Pons (tissue), 1 donor: ENCODE measurements at regions not wholly inside any gene's neighbourhood (a gene's known extent, or its start where the extent isn't known, plus 50 kb on each side); places are given as distances from the start of the nearest gene placed in this dataset.

ENCODE experiments used
- DNase-seq: peaks from one replicate; pipeline ENCODE4 v3.0.0-alpha.2; 2016; ENCODE audit warnings: low spot score

DNA sequence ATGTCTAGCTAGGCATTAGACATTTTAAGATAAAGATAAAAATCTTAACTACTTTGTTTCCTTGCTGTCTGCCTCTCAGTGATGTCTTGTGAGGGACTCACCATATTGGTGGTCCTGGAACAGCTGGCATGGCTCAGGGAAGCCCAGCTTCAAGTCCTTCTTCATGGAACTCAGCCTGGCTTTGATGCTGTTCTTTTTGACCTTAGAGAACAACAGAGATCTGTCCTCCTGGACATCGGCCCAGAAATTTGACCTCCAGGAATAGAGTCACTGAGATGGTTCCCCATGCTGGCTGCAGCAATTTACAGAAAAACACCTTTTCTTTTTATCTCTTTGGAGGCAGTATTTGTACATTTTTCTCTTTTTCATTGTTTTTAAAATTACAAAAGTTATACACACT lies 235.5 kb upstream of the WWC1 start:
- no peak for DNase-seq

DNA sequence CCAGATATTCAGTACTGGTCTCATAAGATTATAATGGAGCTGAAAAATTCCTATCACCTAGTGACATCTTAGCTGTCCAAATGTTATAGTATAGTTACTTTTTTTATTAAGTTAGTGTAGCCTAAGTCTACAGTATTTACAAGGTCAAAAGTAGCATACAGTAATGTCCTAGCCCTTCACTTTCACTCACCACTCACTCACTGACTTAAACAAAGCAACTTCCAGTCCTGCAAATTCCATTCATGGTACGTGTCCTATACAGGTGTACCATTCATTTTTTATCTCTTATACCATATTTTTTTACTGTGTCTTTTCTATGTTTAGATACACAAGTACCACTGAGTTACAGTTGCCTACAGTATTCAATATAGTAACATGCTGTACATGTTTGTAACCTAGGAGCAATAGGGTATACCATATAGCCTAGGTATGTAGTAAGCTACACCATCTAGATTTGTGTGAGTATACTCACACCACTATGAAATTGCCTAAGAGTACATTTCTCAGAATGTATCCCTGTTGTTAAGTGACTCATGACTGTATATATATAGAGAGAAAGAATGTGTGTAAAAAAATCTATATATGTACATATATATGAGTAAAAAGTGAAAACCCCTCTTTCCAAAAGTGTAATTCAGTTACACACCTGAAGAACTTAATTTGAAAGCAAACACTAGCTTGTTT lies 234.8 kb upstream of the WWC1 start:
- no peak for DNase-seq

DNA sequence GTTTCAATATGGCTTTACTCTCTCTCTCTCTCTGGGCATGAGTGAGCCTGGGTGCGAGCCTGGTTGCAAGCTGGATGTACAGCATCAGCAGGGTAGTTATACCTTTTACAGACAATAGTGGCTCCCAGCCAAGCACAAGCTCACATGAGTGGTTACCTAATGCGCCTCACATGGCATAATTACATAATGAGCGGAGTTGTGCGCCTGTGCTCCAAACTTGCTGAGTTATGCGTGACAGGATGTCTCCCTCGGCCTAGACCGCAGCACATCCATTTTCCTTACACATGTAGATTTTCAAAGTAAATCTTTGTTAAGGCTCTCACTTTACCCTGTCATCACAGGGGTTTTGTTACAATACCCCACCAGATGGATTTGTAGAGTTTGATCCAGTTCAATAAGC lies 233.5 kb upstream of the WWC1 start:
- DNase-seq: no peak

DNA sequence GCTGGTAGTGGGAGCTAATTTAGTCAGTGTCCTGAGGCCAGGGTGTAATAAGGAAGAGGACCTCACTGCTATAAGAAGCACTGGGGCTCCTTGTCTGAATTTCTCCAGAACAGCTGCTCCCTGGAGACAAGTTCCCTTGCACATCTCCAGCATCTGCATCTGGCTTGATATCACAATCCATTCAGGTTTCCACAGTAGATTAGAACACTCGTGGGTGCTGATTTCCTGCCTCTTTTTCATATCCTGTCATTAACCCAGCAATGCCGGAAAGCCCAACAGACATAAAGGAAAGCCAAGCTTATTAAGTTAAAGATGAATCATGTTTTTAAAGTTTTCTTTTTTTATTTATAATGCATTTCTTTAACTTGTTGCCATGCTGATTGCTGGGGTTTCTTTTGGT lies 232.3 kb upstream of the WWC1 start:
- no peak for DNase-seq

DNA sequence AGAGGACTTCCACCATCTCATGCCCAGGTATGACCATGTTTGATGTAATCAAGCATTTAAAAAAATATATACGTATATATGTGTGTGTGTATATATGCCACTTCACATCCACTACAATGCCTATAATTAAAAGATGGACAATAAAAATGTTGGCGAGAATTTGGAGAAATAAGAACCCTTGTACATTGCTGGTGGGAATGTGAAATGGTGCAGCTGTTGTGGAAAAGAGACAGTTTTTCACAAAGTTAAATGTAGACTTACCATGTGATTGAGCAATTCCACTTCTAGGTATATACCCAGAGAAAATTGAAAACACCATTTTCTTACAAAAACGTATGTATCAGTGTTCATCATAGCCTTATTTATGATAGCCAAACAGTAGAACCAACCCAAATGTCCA lies 229.2 kb upstream of the WWC1 start:
- no peak for DNase-seq

DNA sequence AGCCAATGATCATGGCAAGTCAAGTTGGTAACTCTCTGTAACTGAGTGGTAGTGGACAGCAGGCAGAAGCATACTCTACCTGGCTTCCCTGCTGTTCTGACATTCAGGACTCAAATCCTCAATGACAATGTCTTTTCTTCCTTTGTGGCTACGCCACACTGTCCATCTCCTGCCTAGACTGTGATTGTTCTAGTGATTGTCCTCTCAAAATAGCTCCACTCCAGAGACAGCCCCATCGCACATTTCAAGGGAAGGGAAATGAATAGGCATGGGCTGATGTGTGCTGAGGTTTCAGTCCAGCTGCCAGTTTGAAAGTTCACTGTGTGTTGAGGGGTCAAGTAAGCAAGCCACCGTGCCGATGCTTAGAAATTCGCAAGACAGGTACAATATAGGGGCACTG lies 227.0 kb upstream of the WWC1 start:
- no peak for DNase-seq

DNA sequence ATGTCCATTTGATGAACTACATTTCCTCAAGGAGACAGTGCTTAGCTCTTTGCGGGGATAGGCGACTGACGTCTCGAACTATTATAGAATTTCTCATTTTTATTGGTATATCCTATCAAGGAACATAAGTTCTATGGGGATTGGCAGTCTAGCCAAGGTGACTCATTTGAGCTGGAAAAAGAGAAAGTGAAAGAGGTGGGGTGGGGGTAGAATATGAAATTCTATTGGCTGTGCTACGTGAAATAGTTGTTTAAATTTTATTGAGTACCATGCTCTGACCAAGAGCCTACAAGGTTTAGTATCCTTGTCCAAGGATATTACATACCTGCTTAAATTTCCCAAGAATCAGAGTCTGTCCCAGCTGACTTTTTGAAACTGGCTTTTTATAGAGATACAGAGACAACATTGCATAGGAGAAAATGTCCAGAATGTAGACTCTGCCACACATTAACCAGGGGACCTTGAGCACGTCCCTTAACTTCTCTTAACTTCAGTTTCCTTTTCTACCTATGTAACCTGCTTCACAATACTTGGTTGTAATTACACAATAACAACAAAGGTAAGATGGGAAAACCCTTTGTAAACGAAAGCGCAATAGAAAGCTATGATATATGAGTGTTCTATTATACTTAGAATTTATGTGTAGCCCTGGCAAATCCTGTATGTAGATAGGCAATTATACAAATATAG lies 226.4 kb upstream of the WWC1 start:
- DNase-seq: no peak

DNA sequence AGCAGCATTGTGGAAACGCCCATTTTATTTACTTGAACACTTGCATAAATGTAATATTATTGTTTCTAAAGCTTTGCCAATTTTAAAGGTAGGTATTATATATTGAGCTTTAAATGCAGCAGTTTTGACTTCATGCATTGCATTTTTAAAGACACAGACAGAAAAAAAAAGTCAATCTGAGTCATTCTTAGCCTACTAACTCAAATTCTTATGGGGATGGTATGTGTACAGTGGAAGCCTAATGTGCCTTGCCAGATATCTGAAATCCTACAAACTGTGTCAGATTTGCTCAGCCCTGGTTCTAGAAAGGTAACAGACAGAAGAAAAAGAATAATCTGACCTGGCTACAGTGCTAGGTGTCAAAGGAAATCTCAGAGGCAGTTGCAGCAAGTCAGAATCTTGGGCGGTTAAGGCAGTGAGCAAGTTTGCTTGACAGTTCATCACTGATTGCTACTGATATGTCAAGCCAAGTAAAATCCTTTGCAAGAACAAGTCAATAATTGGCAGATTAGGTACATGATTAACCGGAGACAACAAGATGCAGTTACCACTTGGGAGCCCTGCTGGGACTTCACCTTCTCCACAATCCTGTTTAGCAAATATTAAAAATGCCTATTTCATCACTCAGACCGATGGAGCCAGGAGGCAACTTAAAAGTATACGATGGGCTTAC lies 224.8 kb upstream of the WWC1 start:
- no peak for DNase-seq

DNA sequence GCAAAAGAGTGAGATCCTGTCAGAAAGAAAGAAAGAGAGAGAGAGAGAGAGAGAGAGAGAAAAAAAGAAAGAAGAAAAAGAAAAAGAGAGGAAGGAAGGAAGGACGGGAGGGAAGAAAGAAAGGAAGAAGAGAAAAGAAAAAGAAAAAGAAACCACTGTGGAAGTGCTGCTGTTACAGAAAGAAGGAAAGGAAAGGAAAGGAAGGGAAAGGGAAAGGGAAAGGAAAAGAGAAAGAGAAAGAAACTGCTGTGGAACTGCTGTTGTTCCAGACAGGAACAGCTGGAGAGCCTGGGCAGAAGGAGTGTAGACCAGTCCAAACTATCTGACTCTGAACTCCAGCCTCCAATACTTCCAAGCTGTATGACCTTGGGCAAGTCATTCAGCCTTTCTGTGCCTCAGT lies 220.7 kb upstream of the WWC1 start:
- DNase-seq: no peak

DNA sequence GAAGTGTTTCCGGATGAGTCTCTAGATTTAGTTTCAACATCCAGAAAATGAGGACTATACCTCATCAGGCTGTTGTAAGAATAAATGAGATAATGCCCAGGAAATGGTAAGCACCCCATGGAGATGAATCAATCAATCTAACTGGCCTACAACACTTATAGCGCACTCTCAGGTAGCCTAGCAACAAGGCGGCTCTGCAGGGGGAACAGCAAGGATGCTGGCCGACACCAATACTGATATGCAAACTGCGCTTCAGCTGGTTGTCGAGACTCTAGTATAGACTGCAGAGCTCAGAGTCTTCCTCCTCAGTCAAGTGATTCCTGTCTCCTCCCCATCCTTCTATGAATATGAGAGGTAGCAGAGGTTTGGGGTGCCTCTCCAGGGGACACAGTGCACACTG lies 218.8 kb upstream of the WWC1 start:
- no peak for DNase-seq

DNA sequence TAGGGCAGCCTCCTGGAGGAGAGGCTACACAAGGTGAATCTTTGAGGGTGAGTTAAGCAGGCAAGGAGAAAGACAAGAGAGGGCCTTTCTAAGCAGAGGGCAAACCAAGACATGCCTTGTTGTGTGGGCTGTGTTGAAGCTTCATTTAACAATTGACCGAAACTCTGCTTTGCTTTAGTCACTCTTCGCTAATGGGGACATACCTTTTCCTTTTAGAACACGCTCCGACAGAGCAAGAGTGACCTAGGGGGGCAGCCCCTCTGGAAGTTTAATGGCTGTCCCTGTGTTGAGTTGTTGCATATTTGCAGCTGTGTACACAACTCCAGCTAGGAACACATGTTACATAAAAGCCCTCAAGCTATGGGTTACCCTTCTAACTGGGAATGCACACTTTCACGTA lies 218.1 kb upstream of the WWC1 start:
- DNase-seq: no peak

DNA sequence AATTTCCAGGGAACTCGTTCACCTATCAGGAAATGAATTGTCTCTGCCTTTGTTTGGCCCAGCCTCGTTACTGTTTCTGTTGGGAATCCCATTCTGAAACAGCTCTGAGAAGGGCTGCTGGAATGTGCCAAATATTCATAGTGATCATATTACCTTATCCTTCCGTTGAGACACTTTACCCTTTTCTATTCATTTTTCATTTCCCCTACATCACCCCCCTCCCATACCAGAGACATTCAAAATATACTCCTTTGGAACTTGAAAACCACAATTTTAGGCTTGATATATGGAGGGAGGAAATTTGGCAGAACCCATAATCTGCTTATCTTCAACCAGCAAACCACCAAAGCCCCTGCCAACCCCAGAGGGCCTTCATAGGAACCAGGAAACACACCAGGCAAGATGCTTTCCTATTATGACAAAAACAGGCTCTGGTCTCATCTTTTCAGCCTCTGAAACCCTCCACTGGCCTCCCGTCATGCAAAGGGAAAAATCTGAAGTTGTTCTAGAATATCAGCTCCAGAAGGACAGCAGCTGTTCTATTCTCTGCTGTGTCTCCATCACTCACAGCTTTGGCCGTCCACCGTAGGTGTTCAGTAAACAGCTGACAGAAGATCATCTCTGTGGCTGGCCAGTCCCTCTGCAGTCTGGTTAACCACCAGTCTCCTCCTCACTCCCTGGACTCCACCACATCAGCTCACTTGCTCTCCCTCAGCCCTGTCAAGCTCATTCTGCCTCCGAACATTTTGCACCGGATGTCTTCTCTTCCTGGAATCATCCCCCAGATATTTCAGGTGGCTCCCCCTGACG lies 217.2 kb upstream of the WWC1 start:
- DNase-seq: no peak

DNA sequence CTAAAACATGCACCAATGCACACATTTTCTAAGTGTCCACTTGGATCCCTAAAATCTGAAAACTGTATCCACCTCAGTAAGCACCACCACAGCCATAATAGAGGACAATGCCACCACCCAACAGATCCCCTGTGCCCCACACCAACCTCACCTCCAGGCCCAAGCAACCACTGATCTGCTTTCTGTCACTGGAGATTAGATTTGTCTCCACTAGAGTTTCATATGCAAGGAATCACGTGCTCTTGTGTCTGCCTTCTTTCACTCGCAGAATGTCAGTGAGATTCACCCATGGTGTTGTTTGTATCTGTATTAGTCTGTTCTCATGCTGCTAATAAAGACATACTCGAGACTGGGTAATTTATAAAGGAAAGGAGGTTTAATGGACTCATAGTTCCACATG lies 216.1 kb upstream of the WWC1 start:
- DNase-seq: no peak

DNA sequence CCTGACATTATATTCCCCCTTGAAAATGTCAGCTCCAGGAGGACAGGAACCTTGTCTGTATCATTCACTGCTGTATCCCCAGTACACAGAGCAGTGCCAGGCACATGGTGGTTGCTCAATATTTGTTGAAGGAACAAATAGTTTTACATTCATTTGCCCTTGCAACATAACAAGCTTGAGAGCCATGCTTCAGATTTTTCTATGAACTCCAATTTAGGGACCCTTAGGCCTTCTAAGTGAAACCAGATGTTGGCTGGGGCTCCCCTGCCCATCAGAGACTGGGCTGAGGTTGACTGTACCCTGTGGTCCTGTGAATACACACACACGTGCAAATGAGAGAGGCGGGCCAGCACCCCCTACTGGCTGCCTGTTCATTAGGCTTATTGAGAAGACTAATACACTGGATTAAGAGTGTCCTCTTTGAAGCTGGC lies 214.9 kb upstream of the WWC1 start:
- peak; percentile 17 for DNase-seq

DNA sequence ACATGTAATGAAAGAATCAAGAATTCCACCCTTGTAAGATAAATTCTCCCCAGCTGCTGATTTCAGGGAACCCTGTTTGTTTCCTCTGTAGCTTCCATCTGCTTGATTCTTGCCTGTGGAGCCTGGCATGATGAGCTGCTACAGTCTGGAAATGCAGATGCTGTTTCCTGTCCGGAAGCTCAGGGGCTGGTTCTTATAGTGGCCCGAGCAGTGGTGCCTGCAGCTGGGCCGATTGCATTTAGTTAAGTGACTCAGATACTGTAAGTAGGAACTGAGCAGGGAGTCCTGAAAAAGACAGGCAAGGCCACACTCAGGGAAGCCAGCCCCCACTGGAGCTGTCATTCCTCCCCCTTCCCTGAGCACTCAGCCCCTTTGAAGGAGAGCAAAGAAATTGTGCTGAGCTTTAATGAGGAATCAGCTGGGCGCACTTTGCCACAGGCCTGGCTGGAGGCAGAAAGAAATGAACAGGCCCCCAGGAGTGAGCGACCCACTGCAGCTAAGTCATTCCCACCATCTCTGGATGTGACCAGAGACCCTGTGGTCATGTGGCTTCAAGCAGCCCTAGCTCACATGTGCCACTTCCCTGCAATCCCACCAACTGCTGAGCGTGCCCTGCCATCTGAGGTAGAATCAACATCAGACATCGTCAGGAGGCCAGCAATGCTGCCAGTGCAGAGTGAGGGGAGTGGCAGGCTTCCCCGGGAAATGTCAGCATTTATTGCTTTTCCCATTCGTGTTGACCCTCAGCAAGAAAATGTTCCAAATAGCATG lies 206.0 kb upstream of the WWC1 start:
- DNase-seq: no peak

DNA sequence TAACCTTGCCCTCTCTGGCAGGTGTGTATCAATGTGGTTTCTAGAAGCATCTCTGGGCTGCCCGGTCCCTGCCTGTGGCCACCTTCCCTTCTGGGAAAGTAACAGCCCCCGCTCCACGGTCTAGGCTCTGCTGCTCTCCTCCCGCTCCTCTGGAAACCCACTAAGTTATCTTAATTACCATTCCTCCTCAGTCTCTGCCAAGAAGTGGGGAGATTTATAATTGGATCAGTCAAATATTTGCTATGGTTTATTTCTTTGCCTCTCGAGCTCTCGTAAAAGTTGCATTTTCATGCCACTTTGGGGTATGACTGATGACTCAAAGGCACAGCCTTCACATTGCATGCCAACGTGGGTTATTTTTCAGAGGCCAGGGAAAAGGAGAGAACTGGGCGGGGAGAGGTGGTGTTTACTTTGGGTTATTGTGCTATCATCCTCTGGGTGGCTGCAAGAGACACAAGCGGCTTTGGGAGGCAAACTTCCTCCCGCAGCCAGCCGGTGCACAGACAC lies 205.3 kb upstream of the WWC1 start:
- no peak for DNase-seq

DNA sequence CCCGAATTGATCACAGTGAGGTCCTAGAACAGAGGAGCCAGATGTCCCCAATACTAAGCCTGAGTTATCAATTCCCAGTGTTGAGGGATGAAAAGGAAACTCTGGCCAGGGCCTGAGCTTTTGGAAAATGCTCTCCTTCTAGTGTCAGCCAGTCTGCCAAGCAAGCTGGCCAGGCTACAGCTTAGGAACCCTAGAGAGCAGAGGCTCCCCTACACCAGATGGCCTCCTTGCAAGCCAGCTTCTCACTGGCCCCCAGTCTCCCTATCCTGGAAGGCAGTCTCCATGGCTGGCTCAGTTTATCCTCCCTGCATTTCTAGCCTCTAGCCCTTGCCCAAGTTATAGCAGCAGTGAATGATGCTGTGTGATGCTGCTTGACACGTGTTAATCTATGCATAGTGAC lies 204.7 kb upstream of the WWC1 start:
- DNase-seq: no peak

DNA sequence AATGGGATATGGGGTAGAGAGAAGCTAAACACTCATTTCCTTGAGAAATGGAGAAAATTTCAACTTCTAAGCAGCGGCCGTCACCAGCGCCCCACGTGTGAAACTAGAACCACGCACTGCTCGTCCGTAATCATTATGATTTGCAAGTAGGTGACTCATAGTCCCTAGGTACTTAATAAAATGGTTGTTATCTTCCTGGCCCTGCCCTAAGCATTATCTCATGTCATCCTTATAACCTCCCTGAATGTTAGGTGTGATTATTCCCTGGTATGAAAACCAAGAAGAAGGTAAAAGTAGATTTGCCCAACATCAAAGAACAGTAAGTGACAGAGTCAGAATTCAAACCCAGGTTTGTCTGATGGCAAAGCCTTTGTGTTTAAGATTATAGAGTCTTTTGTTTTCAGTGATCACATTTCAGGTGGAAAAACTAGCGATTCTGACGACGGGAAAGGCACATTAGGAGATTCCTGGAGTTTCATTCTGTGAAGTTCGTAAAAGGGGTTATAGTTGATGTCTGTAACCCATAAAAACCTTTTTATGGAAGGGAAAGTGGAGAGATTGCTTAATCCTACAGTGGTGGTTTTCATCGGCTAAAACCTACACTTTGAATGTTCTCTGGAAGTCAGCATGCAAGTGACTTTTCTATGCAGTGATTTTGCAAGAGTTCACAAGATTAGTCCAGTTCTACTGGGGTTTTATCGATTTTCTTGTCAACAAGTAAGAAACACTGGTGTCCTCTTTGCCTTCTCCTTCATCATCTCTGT lies 202.9 kb upstream of the WWC1 start:
- no peak for DNase-seq

DNA sequence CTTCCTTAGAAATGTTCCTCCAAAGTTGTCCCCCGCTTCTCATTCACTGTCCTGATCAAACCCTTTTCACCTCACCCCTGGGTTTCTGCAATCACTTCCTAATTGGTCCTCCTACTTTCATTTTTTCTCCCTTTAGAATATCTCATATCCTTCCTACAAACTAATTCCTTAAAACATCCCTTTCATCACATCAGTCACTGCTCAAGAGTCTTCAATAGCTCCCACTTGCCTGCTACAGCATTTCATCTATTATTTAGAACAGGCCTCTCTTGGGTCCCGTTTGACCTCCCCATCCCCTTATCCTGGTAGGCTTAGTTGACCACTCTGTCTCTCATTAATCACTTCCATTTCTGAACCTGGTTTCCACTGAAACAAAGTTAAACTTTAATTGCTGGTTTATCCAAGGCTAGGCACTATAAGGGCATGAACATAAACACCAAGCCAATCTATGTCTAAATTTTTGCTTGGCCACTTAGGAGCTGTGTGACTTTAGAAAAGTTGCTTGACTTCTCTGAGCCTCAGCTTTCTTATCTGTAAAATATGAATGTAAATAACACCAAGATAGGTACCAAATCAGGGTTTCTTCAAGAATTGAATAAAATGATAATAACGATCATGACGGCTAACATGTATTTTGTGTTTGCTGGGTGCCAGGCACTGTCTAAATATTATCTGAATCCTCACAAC lies 202.1 kb upstream of the WWC1 start:
- no peak for DNase-seq
